NOMO-1 treated with dmso at 0.1 percent for 144 hours (cell line): ENCODE measurements at regions not wholly inside any gene's neighbourhood (a gene's known extent, or its start where the extent isn't known, plus 50 kb on each side); places are given as distances from the start of the nearest gene placed in this dataset.

Experiments used
- DNase-seq: peaks from one replicate; lab custom pipeline; 2025; ENCODE audit not compliant: unreplicated experiment; lab: John Stamatoyannopoulos, UW

GRCh38 chr18:30562231-30562630, 480.3 kb downstream of the DSC3 start:
- no peak for DNase-seq

GRCh38 chr18:30556112-30556511, 486.4 kb downstream of the DSC3 start:
- no peak for DNase-seq

GRCh38 chr18:30545393-30545792, 497.1 kb downstream of the DSC3 start:
- no peak for DNase-seq

GRCh38 chr18:30544141-30544540, 498.4 kb downstream of the DSC3 start:
- DNase-seq: no peak

- DNase-seq: no peak
These were observed 508.8 kb downstream of the DSC3 start for GRCh38 chr18:30533716-30534115.

- no peak for DNase-seq
These were observed 514.6 kb downstream of the DSC3 start for GRCh38 chr18:30527917-30528316.

- DNase-seq: no peak
These were observed 515.3 kb downstream of the DSC3 start for GRCh38 chr18:30527226-30527625.

GRCh38 chr18:30522288-30522929, 520.1 kb downstream of the DSC3 start:
- no peak for DNase-seq

GRCh38 chr18:30514059-30514458, 528.5 kb downstream of the DSC3 start:
- DNase-seq: no peak

- no peak for DNase-seq
These were observed 529.7 kb downstream of the DSC3 start for GRCh38 chr18:30512872-30513271.

- no peak for DNase-seq
These were observed 531.7 kb downstream of the DSC3 start for GRCh38 chr18:30510882-30511281.

GRCh38 chr18:30501594-30501993, 540.9 kb downstream of the DSC3 start:
- DNase-seq: no peak

- no peak for DNase-seq
These were observed 542.1 kb downstream of the DSC3 start for GRCh38 chr18:30500240-30500945.

GRCh38 chr18:30499721-30500120, 542.8 kb downstream of the DSC3 start:
- no peak for DNase-seq

GRCh38 chr18:30492552-30493129, 549.9 kb downstream of the DSC3 start:
- DNase-seq: no peak

- no peak for DNase-seq
These were observed 550.6 kb downstream of the DSC3 start for GRCh38 chr18:30491815-30492551.

GRCh38 chr18:30489890-30490643, 552.5 kb downstream of the DSC3 start:
- DNase-seq: no peak

GRCh38 chr18:30487962-30488361, 554.6 kb downstream of the DSC3 start:
- no peak for DNase-seq

- no peak for DNase-seq
These were observed 555.7 kb downstream of the DSC3 start for GRCh38 chr18:30486856-30487255.

- no peak for DNase-seq
These were observed 557.5 kb downstream of the DSC3 start for GRCh38 chr18:30485078-30485477.

GRCh38 chr18:30481871-30482270, 560.7 kb downstream of the DSC3 start:
- no peak for DNase-seq
